ENCODE measurements at regions not wholly inside any gene's neighbourhood (a gene's known extent, or its start where the extent isn't known, plus 50 kb on each side); places are given as distances from the start of the nearest gene placed in this dataset.

- DNase-seq (ENCODE audit: low read depth in 2 of 2), result no peak
Observed at GRCh38 chr19:30151081-30151480, 209.0 kb downstream of the URI1 start.

GRCh38 chr19:30152510-30153291 is 210.7 kb downstream of the URI1 start:
- no peak for DNase-seq (ENCODE audit: low read depth in 2 of 2)

- DNase-seq (ENCODE audit: low read depth in 2 of 2), result no peak
Observed at GRCh38 chr19:30153326-30154210, 211.5 kb downstream of the URI1 start.

GRCh38 chr19:30154410-30154809 is 212.4 kb downstream of the URI1 start:
- no peak for DNase-seq (ENCODE audit: low read depth in 2 of 2)

- DNase-seq (ENCODE audit: low read depth in 2 of 2), result no peak
Observed at GRCh38 chr19:30155381-30156200, 213.6 kb downstream of the URI1 start.

- no peak for DNase-seq (ENCODE audit: low read depth in 2 of 2)
Observed at GRCh38 chr19:30156646-30157045, 214.6 kb downstream of the URI1 start.

GRCh38 chr19:30158067-30158892 is 213.9 kb upstream of the ZNF536 start:
- no peak for DNase-seq (ENCODE audit: low read depth in 2 of 2)

- no peak for DNase-seq (ENCODE audit: low read depth in 2 of 2)
Observed at GRCh38 chr19:30158893-30159245, 213.3 kb upstream of the ZNF536 start.

GRCh38 chr19:30159636-30160035 is 212.5 kb upstream of the ZNF536 start:
- no peak for DNase-seq (ENCODE audit: low read depth in 2 of 2)

- DNase-seq (ENCODE audit: low read depth in 2 of 2), result no peak
Observed at GRCh38 chr19:30160426-30160825, 211.8 kb upstream of the ZNF536 start.

GRCh38 chr19:30161021-30161655 is 211.0 kb upstream of the ZNF536 start:
- no peak for DNase-seq (ENCODE audit: low read depth in 2 of 2)

GRCh38 chr19:30161770-30162169 is 210.4 kb upstream of the ZNF536 start:
- DNase-seq (ENCODE audit: low read depth in 2 of 2), result no peak

- DNase-seq (ENCODE audit: low read depth in 2 of 2), result no peak
Observed at GRCh38 chr19:30162718-30163117, 209.5 kb upstream of the ZNF536 start.

- no peak for DNase-seq (ENCODE audit: low read depth in 2 of 2)
Observed at GRCh38 chr19:30163663-30164062, 208.5 kb upstream of the ZNF536 start.

GRCh38 chr19:30165228-30165813 is 206.9 kb upstream of the ZNF536 start:
- no peak for DNase-seq (ENCODE audit: low read depth in 2 of 2)

GRCh38 chr19:30167206-30167868 is 204.8 kb upstream of the ZNF536 start:
- DNase-seq (ENCODE audit: low read depth in 2 of 2), result no peak

- DNase-seq (ENCODE audit: low read depth in 2 of 2), result no peak
Observed at GRCh38 chr19:30167976-30168635, 204.1 kb upstream of the ZNF536 start.

GRCh38 chr19:30168760-30169159 is 203.4 kb upstream of the ZNF536 start:
- DNase-seq (ENCODE audit: low read depth in 2 of 2), result no peak

Data from dermis microvascular lymphatic vessel endothelial cell (primary cell).